ENCODE measurements at regions not wholly inside any gene's neighbourhood (a gene's known extent, or its start where the extent isn't known, plus 50 kb on each side); places are given as distances from the start of the nearest gene placed in this dataset.
"Not testable (repeated sequence)": the region's sequence is repeated elsewhere in the genome, so short reads cannot be mapped to it uniquely, and the experiment has no call there.

- not testable (repeated sequence) for TF ChIP-seq CTCF (IDR thresholded peaks at IDR 0.05); REST (IDR thresholded peaks at IDR 0.05; ENCODE audit: insufficient read depth in 1 of 2, low read depth in 2 of 2, low read length in 1 of 2); TCF7L2 (IDR thresholded peaks at IDR 0.05; ENCODE audit: low read depth, low read length); SIN3A (IDR thresholded peaks at IDR 0.05; ENCODE audit: borderline replicate concordance, insufficient read depth, low read depth, low read length); POLR2AphosphoS5 (IDR thresholded peaks at IDR 0.05; ENCODE audit: low read depth, low read length)
Observed at GRCh38 chr12:11998307-11998943, 72.3 kb upstream of the BCL2L14 start.

Data from Panc1 (cell line).